PC-9 (cell line): ENCODE measurements at regions not wholly inside any gene's neighbourhood (a gene's known extent, or its start where the extent isn't known, plus 50 kb on each side); places are given as distances from the start of the nearest gene placed in this dataset.

Source experiments
- CTCF ChIP-seq: fragments of 200-600 bp; sonication (generic); conservative IDR thresholded peaks from 2 replicates; pipeline ENCODE4 v1.6.1; 2017; ENCODE audit warnings: mixed run types, antibody characterized with exemption, mild to moderate bottlenecking, moderate library complexity
- EZH2 ChIP-seq: fragments of 200-600 bp; sonication (generic); IDR thresholded peaks from 2 replicates; pipeline ENCODE4 v1.8.0; 2017; ENCODE audit warnings: antibody characterized with exemption, low read depth

GRCh38 chr7:4525884-4526283, 156.2 kb upstream of the FOXK1 start:
- TF ChIP-seq CTCF = no peak
- no peak for TF ChIP-seq EZH2
